Smooth muscle cell (in vitro differentiated cells): ENCODE measurements at regions not wholly inside any gene's neighbourhood (a gene's known extent, or its start where the extent isn't known, plus 50 kb on each side); places are given as distances from the start of the nearest gene placed in this dataset.

Experiments used
- DNase-seq: peaks from one replicate; lab custom pipeline; 2025; ENCODE audit not compliant: unreplicated experiment; lab: John Stamatoyannopoulos, UW
- H2AFZ ChIP-seq: fragments of 200-600 bp; sonication (generic); 2 replicates; pipeline ENCODE4 v1.6.0; 2016; ENCODE audit warnings: antibody characterized with exemption, low read depth, mild to moderate bottlenecking
- H3F3A ChIP-seq: fragments of 200-600 bp; sonication (generic); 2 replicates; pipeline ENCODE4 v1.6.0; 2017; ENCODE audit warnings: antibody characterized with exemption, low read depth
- H3K27ac ChIP-seq: fragments of 200-600 bp; sonication (generic); 2 replicates; pipeline ENCODE4 v1.5.1; 2016; ENCODE audit warnings: low read depth, mild to moderate bottlenecking
- H3K27me3 ChIP-seq: fragments of 200-600 bp; sonication (generic); 2 replicates; pipeline ENCODE4 v1.6.1; 2016; ENCODE audit warnings: low read depth, mild to moderate bottlenecking
- H3K36me3 ChIP-seq: fragments of 200-600 bp; sonication (generic); 2 replicates; pipeline ENCODE4 v1.5.1; 2016; ENCODE audit warnings: low read depth
- H3K4me1 ChIP-seq: fragments of 200-600 bp; sonication (generic); 2 replicates; pipeline ENCODE4 v1.5.1; 2016; ENCODE audit warnings: low read depth
- H3K4me2 ChIP-seq: fragments of 200-600 bp; sonication (generic); 2 replicates; pipeline ENCODE4 v1.6.0; 2016; ENCODE audit warnings: mild to moderate bottlenecking
- H3K4me3 ChIP-seq: fragments of 200-600 bp; sonication (generic); 2 replicates; pipeline ENCODE4 v1.5.1; 2016; ENCODE audit warnings: mild to moderate bottlenecking
- H3K79me2 ChIP-seq: fragments of 200-600 bp; sonication (generic); 2 replicates; pipeline ENCODE4 v1.6.0; 2016; ENCODE audit warnings: low read depth, mild to moderate bottlenecking
- H3K9ac ChIP-seq: fragments of 200-600 bp; sonication (generic); 2 replicates; pipeline ENCODE4 v1.6.0; 2016; ENCODE audit warnings: low read depth
- H3K9me3 ChIP-seq: fragments of 200-600 bp; sonication (generic); replicated peaks from 2 replicates; pipeline ENCODE4 v1.5.1; 2016; ENCODE audit warnings: low read depth
- H4K20me1 ChIP-seq: fragments of 200-600 bp; sonication (generic); 2 replicates; pipeline ENCODE4 v1.6.0; 2016; ENCODE audit warnings: low read depth
- WGBS: methylation state at CpG from one replicate; pipeline ENCODE4 v1.1.7; 2016; ENCODE audit warnings: low lambda C conversion rate; 5-methylcytosine and 5-hydroxymethylcytosine counted together
- TF ChIP-seq, protein P1 (sequence below): fragments of 200-600 bp; sonication (generic); IDR thresholded peaks from 2 replicates; pipeline ENCODE4 v1.5.1; 2017; ENCODE audit warnings: borderline replicate concordance, mild to moderate bottlenecking, antibody characterized with exemption; ENCODE audit not compliant: insufficient read depth, poor library complexity, severe bottlenecking

GRCh38 chr5:28549588-28549987 lies 1511.2 kb upstream of the CDH9 start:
- DNase-seq = no peak
- H3K4me3 ChIP-seq = no peak overlapping the region
- H3K9ac ChIP-seq = no peak overlapping the region
- no peaks in the 10 kb centered on the region for H3K36me3 ChIP-seq
- no peaks in the 10 kb centered on the region for H3F3A ChIP-seq
- H2AFZ ChIP-seq = no peak overlapping the region
- 74% methylated on average over 2 of the region's 2 CpGs for WGBS
- H3K79me2 ChIP-seq = no peaks in the 10 kb centered on the region
- H3K4me2 ChIP-seq = no peak overlapping the region
- no peak overlapping the region for H3K27ac ChIP-seq
- TF ChIP-seq, protein P1, sequence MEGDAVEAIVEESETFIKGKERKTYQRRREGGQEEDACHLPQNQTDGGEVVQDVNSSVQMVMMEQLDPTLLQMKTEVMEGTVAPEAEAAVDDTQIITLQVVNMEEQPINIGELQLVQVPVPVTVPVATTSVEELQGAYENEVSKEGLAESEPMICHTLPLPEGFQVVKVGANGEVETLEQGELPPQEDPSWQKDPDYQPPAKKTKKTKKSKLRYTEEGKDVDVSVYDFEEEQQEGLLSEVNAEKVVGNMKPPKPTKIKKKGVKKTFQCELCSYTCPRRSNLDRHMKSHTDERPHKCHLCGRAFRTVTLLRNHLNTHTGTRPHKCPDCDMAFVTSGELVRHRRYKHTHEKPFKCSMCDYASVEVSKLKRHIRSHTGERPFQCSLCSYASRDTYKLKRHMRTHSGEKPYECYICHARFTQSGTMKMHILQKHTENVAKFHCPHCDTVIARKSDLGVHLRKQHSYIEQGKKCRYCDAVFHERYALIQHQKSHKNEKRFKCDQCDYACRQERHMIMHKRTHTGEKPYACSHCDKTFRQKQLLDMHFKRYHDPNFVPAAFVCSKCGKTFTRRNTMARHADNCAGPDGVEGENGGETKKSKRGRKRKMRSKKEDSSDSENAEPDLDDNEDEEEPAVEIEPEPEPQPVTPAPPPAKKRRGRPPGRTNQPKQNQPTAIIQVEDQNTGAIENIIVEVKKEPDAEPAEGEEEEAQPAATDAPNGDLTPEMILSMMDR = no peak
- no peaks in the 10 kb centered on the region for H3K9me3 ChIP-seq
- no peaks in the 10 kb centered on the region for H3K27me3 ChIP-seq
- H4K20me1 ChIP-seq = no peaks in the 10 kb centered on the region
- no peaks in the 10 kb centered on the region for H3K4me1 ChIP-seq

- Histone ChIP-seq H3K27me3 (no peaks in the 10 kb centered on the region), H3F3A (no peaks in the 10 kb centered on the region), H3K9ac (no peak overlapping the region), H3K79me2 (no peaks in the 10 kb centered on the region), H3K4me1 (no peaks in the 10 kb centered on the region), H2AFZ (no peak overlapping the region), H3K9me3 (no peaks in the 10 kb centered on the region), H4K20me1 (no peaks in the 10 kb centered on the region), H3K36me3 (no peaks in the 10 kb centered on the region), H3K27ac (no peak overlapping the region), H3K4me2 (no peak overlapping the region), H3K4me3 (no peak overlapping the region)
- 68% methylated on average over 1 of the region's 1 CpG for WGBS
- DNase-seq = no peak
- TF ChIP-seq, protein P1 = no peak
Observed at GRCh38 chr5:28548856-28549255, 1510.5 kb upstream of the CDH9 start.

DNA sequence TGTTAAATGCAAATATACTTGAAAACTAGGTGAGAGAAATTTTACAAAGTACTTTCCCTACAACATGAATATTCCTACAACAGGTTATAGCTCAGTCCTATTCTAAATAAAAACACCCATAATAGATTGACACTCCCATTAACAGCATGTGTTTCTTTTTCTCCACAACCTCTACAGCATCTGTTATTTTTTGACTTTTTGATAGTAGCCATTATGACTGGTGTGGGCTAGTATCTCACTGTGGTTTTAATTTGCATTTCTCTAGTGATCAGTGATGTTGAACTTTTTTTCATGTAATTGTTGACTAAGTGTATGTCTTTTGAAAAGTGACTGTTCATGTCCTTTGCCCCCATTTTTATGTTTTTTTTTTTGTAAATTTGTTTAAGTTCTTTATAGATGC lies 1506.1 kb upstream of the CDH9 start:
- no peak overlapping the region for H3K4me2 ChIP-seq
- no peak overlapping the region for H3K9ac ChIP-seq
- TF ChIP-seq, protein P1 = no peak
- H3K79me2 ChIP-seq = no peaks in the 10 kb centered on the region
- H3F3A ChIP-seq = no peaks in the 10 kb centered on the region
- no peak overlapping the region for H3K4me3 ChIP-seq
- H2AFZ ChIP-seq = no peak overlapping the region
- DNase-seq = no peak
- H3K27me3 ChIP-seq = no peaks in the 10 kb centered on the region
- no peaks in the 10 kb centered on the region for H3K4me1 ChIP-seq
- H3K36me3 ChIP-seq = no peaks in the 10 kb centered on the region
- no peak overlapping the region for H3K27ac ChIP-seq
- H4K20me1 ChIP-seq = no peaks in the 10 kb centered on the region
- H3K9me3 ChIP-seq = no peaks in the 10 kb centered on the region

GRCh38 chr5:28543473-28544098 lies 1505.2 kb upstream of the CDH9 start:
- TF ChIP-seq, protein P1 = no peak
- Histone ChIP-seq H4K20me1 (no peaks in the 10 kb centered on the region), H3K36me3 (no peaks in the 10 kb centered on the region), H2AFZ (no peak overlapping the region), H3K4me2 (no peak overlapping the region), H3F3A (no peaks in the 10 kb centered on the region), H3K9ac (no peak overlapping the region), H3K4me1 (no peaks in the 10 kb centered on the region), H3K79me2 (no peaks in the 10 kb centered on the region), H3K27ac (no peak overlapping the region), H3K27me3 (no peaks in the 10 kb centered on the region), H3K4me3 (no peak overlapping the region), H3K9me3 (no peaks in the 10 kb centered on the region)
- DNase-seq = no peak
